PC-3 (cell line): ENCODE measurements at regions not wholly inside any gene's neighbourhood (a gene's known extent, or its start where the extent isn't known, plus 50 kb on each side); places are given as distances from the start of the nearest gene placed in this dataset.

Source experiments
- EZH2 ChIP-seq: fragments of 300-600 bp; sonication (generic); IDR thresholded peaks from one replicate; pipeline ENCODE4 v1.6.1; 2017; ENCODE audit warnings: antibody characterized with exemption, mild to moderate bottlenecking, low read length; ENCODE audit not compliant: unreplicated experiment
- EZH2phosphoT487 ChIP-seq: fragments of 300-600 bp; sonication (generic); IDR thresholded peaks from 2 replicates; pipeline ENCODE4 v1.6.1; 2018; ENCODE audit warnings: mild to moderate bottlenecking, antibody characterized with exemption, low read length, borderline replicate concordance
- TF ChIP-seq, protein P1 (sequence below): fragments of 300-600 bp; sonication (generic); conservative IDR thresholded peaks from 2 replicates; pipeline ENCODE4 v1.5.1; 2017; ENCODE audit warnings: antibody characterized with exemption, low read depth, mild to moderate bottlenecking, low read length

DNA sequence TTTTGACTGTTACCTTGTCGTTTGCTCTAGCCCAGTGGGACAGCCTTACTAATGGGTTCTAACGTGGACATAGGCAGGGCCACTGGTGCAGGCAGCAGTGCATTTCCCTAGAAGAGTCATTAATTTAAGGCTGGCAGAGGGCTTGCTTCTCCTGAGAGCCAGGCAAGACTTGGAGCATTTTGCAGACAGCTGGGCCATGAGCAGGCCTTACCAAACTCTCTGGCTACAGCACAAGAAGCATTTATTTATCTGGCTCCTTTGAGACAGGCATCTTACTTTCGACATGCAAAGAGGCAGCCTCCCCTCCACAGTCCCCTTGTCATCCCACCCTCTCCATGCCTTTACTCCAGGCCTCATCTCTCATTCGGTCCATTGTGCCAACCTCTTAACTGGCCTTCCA, 139.9 kb downstream of the CSNK2A3 start:
- TF ChIP-seq, protein P1, sequence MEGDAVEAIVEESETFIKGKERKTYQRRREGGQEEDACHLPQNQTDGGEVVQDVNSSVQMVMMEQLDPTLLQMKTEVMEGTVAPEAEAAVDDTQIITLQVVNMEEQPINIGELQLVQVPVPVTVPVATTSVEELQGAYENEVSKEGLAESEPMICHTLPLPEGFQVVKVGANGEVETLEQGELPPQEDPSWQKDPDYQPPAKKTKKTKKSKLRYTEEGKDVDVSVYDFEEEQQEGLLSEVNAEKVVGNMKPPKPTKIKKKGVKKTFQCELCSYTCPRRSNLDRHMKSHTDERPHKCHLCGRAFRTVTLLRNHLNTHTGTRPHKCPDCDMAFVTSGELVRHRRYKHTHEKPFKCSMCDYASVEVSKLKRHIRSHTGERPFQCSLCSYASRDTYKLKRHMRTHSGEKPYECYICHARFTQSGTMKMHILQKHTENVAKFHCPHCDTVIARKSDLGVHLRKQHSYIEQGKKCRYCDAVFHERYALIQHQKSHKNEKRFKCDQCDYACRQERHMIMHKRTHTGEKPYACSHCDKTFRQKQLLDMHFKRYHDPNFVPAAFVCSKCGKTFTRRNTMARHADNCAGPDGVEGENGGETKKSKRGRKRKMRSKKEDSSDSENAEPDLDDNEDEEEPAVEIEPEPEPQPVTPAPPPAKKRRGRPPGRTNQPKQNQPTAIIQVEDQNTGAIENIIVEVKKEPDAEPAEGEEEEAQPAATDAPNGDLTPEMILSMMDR = no peak
- no peak for TF ChIP-seq EZH2
- no peak for TF ChIP-seq EZH2phosphoT487
